CD14-positive monocyte (primary cell): ENCODE measurements at regions not wholly inside any gene's neighbourhood (a gene's known extent, or its start where the extent isn't known, plus 50 kb on each side); places are given as distances from the start of the nearest gene placed in this dataset.

Experiments
- DNase-seq, 3 donors: peaks; one replicate each; pipeline ENCODE4 v3.0.0-alpha.2; 2011 to 2022
- H2AFZ ChIP-seq: 2 replicates; pipeline ENCODE4 v1.6.0; 2012; ENCODE audit warnings: mild to moderate bottlenecking, low read depth, low read length, inconsistent platforms; ENCODE audit not compliant: insufficient read depth, poor library complexity, severe bottlenecking
- H3K27ac ChIP-seq, 2 donors: 1 replicate in 1 of 2; 2 replicates in 1 of 2; pipeline ENCODE4 v1.5.1; 2012 to 2013; ENCODE audit warnings: low read length in 2 of 2, control low read depth in 1 of 2, inconsistent platforms in 1 of 2, low read depth in 1 of 2, mild to moderate bottlenecking in 1 of 2
- H3K27me3 ChIP-seq, 2 donors: one replicate each; pipeline versions ENCODE4 v1.6.0 to v1.6.1; 2011 to 2013; ENCODE audit warnings: low read length in 2 of 2; ENCODE audit not compliant: control insufficient read depth in 2 of 2, insufficient read depth in 2 of 2
- H3K36me3 ChIP-seq, 2 donors: replicated peaks in 1 of 2; 1 replicate in 1 of 2; 2 replicates in 1 of 2; pipeline versions ENCODE4 v1.5.1 to v1.6.1; 2012 to 2013; ENCODE audit warnings: low read length in 2 of 2, control low read depth in 1 of 2, inconsistent platforms in 1 of 2, mild to moderate bottlenecking in 1 of 2; ENCODE audit not compliant: insufficient read depth in 2 of 2, control insufficient read depth in 1 of 2
- H3K4me1 ChIP-seq, 2 donors: 1 replicate in 1 of 2; 2 replicates in 1 of 2; pipeline versions ENCODE4 v1.5.1 to v1.6.1; 2012 to 2013; ENCODE audit warnings: low read length in 2 of 2, control low read depth in 1 of 2, inconsistent platforms in 1 of 2, mild to moderate bottlenecking in 1 of 2, moderate library complexity in 1 of 2; ENCODE audit not compliant: insufficient read depth in 2 of 2, control insufficient read depth in 1 of 2
- H3K4me2 ChIP-seq: replicated peaks from 2 replicates; pipeline ENCODE3; 2012; ENCODE audit warnings: low read length, moderate library complexity, mild to moderate bottlenecking; ENCODE audit not compliant: poor library complexity, severe bottlenecking; ENCODE audit errors: extremely low read depth
- H3K4me3 ChIP-seq, 3 experiments: fragments of 200-600 bp in 1 of 3; sonication (generic) in 1 of 3; replicated peaks in 1 of 3; 1 replicate in 2 of 3; 2 replicates in 1 of 3; pipeline ENCODE4 v1.5.1; 2011 to 2013; ENCODE audit warnings: low read length in 3 of 3, mild to moderate bottlenecking in 3 of 3, control low read depth in 2 of 3, low read depth in 2 of 3, inconsistent platforms in 1 of 3, moderate library complexity in 1 of 3
- H3K79me2 ChIP-seq: 2 replicates; pipeline ENCODE4 v1.6.0; 2012; ENCODE audit warnings: mild to moderate bottlenecking, control low read depth, inconsistent platforms, low read length, moderate library complexity; ENCODE audit not compliant: insufficient read depth
- H3K9ac ChIP-seq: 2 replicates; pipeline ENCODE4 v1.6.0; 2017; ENCODE audit warnings: low read length, mild to moderate bottlenecking; ENCODE audit not compliant: insufficient read depth, poor library complexity, severe bottlenecking
- H3K9me3 ChIP-seq, 2 donors: replicated peaks in 1 of 2; 1 replicate in 1 of 2; 2 replicates in 1 of 2; pipeline versions ENCODE4 v1.5.1 to v1.6.1; 2012 to 2013; ENCODE audit warnings: low read length in 2 of 2, control low read depth in 1 of 2; ENCODE audit not compliant: control insufficient read depth in 1 of 2, insufficient read depth in 1 of 2
- H4K20me1 ChIP-seq: 2 replicates; pipeline ENCODE4 v1.6.0; 2012; ENCODE audit warnings: mild to moderate bottlenecking, low read length, control low read depth, moderate library complexity; ENCODE audit not compliant: insufficient read depth
- H3K27ac Mint-ChIP-seq, 7 donors: one replicate each; pipeline ENCODE4 v1.8.0; 2020; ENCODE audit warnings: mild to moderate bottlenecking in 7 of 7, mixed read lengths in 7 of 7, moderate library complexity in 6 of 7, inconsistent platforms in 2 of 7
- H3K27me3 Mint-ChIP-seq, 3 donors: one replicate each; pipeline ENCODE4 v1.8.0; 2021 to 2022; ENCODE audit warnings: low read depth in 3 of 3, mild to moderate bottlenecking in 3 of 3, mixed read lengths in 3 of 3, moderate library complexity in 3 of 3, inconsistent platforms in 1 of 3
- H3K36me3 Mint-ChIP-seq, 2 donors: one replicate each; pipeline ENCODE4 v1.8.0; 2020; ENCODE audit warnings: mixed read lengths in 2 of 2, inconsistent platforms in 1 of 2, mild to moderate bottlenecking in 1 of 2
- H3K4me1 Mint-ChIP-seq: one replicate; pipeline ENCODE4 v1.8.0; 2020; ENCODE audit warnings: mild to moderate bottlenecking, mixed read lengths
- H3K4me3 Mint-ChIP-seq, 2 donors: one replicate each; pipeline ENCODE4 v1.8.0; 2020; ENCODE audit warnings: mild to moderate bottlenecking in 2 of 2, mixed read lengths in 2 of 2, moderate library complexity in 1 of 2
- H3K9me3 Mint-ChIP-seq, 7 donors: one replicate each; pipeline ENCODE4 v1.8.0; 2020 to 2022; ENCODE audit warnings: mixed read lengths in 7 of 7, mild to moderate bottlenecking in 6 of 7, moderate library complexity in 6 of 7, inconsistent platforms in 2 of 7
- WGBS: methylation state at CpG from one replicate; pipeline ENCODE4 v1.1.5; 2013; ENCODE audit warnings: missing lambda C conversion rate; ENCODE audit not compliant: insufficient coverage; 5-methylcytosine and 5-hydroxymethylcytosine counted together
- intact Hi-C, 2 donors: fragments of 100-400 bp; cut with micrococcal nuclease; formaldehyde crosslinking; loops; one replicate each; pipeline versions ENCODE4 v1.15.0 to v1.15.1; 2023
- TF ChIP-seq, protein P1 (sequence below): fragments of 200-600 bp; IDR thresholded peaks from one replicate; pipeline ENCODE4 v1.8.0; 2022; ENCODE audit warnings: antibody characterized with exemption, mild to moderate bottlenecking

DNA sequence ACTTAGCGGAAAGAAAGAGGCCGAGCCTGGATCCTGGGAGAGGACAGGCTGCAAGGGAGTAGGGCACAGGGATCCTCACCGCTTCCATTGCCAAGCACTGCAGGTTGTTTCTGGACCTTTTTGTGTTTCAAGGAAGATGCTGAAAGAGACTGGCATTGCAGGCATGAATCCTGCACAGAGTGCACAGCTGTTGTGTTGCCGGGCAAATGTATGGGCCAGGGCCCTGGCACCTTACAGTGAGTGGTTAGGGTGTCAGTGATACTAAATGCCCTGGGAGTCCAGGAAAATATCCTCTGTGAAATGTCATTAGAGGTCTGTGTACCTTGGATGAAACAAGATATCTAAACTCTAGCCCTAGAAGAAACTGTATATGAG, 145.5 kb upstream of the FGGY start:
- no peak overlapping the region for H3K27ac Mint-ChIP-seq
- 100% methylated on average over 4 of the region's 4 CpGs for WGBS
- H3K9me3 ChIP-seq, result no peaks in the 10 kb centered on the region
- no peak overlapping the region for H3K9ac ChIP-seq
- no peak for DNase-seq
- no peaks in the 10 kb centered on the region for H3K36me3 ChIP-seq
- intact Hi-C loops, result no loop called here
- no peak overlapping the region for H3K27ac ChIP-seq
- no peak overlapping the region for H3K4me2 ChIP-seq
- no peaks in the 10 kb centered on the region for H4K20me1 ChIP-seq
- peaks cover 11 to 15% (median 14%) of the 10 kb centered on the region in 3 donors for H3K27me3 Mint-ChIP-seq
- no peaks in the 10 kb centered on the region for H3K36me3 Mint-ChIP-seq
- no peaks in the 10 kb centered on the region for H3K79me2 ChIP-seq
- H3K9me3 Mint-ChIP-seq, result peaks cover 0 to 2% (median 0%) of the 10 kb centered on the region in 7 donors
- H3K4me3 ChIP-seq, result no peak overlapping the region
- no peak overlapping the region for H2AFZ ChIP-seq
- peaks cover 22% of the 10 kb centered on the region for H3K4me1 Mint-ChIP-seq
- H3K27me3 ChIP-seq, result peaks cover 0 to 7% of the 10 kb centered on the region in 2 donors
- H3K4me1 ChIP-seq, result peaks cover 10 to 20% of the 10 kb centered on the region in 2 donors
- TF ChIP-seq, protein P1, sequence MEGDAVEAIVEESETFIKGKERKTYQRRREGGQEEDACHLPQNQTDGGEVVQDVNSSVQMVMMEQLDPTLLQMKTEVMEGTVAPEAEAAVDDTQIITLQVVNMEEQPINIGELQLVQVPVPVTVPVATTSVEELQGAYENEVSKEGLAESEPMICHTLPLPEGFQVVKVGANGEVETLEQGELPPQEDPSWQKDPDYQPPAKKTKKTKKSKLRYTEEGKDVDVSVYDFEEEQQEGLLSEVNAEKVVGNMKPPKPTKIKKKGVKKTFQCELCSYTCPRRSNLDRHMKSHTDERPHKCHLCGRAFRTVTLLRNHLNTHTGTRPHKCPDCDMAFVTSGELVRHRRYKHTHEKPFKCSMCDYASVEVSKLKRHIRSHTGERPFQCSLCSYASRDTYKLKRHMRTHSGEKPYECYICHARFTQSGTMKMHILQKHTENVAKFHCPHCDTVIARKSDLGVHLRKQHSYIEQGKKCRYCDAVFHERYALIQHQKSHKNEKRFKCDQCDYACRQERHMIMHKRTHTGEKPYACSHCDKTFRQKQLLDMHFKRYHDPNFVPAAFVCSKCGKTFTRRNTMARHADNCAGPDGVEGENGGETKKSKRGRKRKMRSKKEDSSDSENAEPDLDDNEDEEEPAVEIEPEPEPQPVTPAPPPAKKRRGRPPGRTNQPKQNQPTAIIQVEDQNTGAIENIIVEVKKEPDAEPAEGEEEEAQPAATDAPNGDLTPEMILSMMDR, result no peak
- H3K4me3 Mint-ChIP-seq, result no peak overlapping the region

DNA sequence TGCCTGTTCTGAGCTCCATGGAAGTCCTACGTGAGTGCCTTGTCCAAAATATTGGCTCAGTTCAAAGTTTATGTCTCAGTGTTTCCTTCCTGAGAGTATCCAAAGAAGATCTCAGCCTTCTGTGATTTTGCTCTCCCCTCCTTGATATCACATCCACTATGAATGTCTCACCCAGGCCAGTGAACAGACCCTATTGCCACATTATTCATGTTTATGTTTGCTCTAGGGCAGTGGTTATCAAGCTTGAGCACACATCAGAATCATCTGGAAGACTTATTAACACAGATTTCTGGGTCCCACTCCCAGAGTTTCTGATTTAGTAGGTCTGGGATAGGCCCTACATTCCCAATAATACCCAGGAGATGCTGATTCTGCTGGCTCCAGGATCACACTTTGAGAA, 145.0 kb upstream of the FGGY start:
- Mint-ChIP-seq H3K27ac (no peak overlapping the region), H3K27me3 (peaks cover 8 to 12% (median 11%) of the 10 kb centered on the region in 3 donors), H3K4me1 (peaks cover 19% of the 10 kb centered on the region), H3K36me3 (no peaks in the 10 kb centered on the region), H3K4me3 (no peak overlapping the region), H3K9me3 (peaks cover 0 to 2% (median 0%) of the 10 kb centered on the region in 7 donors)
- intact Hi-C loops, result no loop called here
- Histone ChIP-seq H3K27me3 (peaks cover 0 to 7% of the 10 kb centered on the region in 2 donors), H4K20me1 (no peaks in the 10 kb centered on the region), H3K4me2 (no peak overlapping the region), H3K36me3 (no peaks in the 10 kb centered on the region), H3K9ac (no peak overlapping the region), H3K4me1 (peaks cover 7 to 15% of the 10 kb centered on the region in 2 donors), H2AFZ (no peak overlapping the region), H3K27ac (no peak overlapping the region), H3K9me3 (no peaks in the 10 kb centered on the region), H3K4me3 (no peak overlapping the region), H3K79me2 (no peaks in the 10 kb centered on the region)
- 100% methylated on average over 1 of the region's 1 CpG for WGBS
- TF ChIP-seq, protein P1, result no peak
- no peak for DNase-seq
